ENCODE measurements at regions not wholly inside any gene's neighbourhood (a gene's known extent, or its start where the extent isn't known, plus 50 kb on each side); places are given as distances from the start of the nearest gene placed in this dataset.
"Not testable (repeated sequence)": the region's sequence is repeated elsewhere in the genome, so short reads cannot be mapped to it uniquely, and the experiment has no call there.

- not testable (repeated sequence) for TF ChIP-seq EZH2 (optimal IDR thresholded peaks at IDR 0.05; ENCODE audit: low read depth, low read length); CTCF (IDR thresholded peaks at IDR 0.05; ENCODE audit: low read length)
Observed at GRCh38 chr9:65503696-65504095, 172.0 kb upstream of the ZNG1E start.

All from MM.1S (cell line).